ENCODE measurements at regions not wholly inside any gene's neighbourhood (a gene's known extent, or its start where the extent isn't known, plus 50 kb on each side); places are given as distances from the start of the nearest gene placed in this dataset.

DNA sequence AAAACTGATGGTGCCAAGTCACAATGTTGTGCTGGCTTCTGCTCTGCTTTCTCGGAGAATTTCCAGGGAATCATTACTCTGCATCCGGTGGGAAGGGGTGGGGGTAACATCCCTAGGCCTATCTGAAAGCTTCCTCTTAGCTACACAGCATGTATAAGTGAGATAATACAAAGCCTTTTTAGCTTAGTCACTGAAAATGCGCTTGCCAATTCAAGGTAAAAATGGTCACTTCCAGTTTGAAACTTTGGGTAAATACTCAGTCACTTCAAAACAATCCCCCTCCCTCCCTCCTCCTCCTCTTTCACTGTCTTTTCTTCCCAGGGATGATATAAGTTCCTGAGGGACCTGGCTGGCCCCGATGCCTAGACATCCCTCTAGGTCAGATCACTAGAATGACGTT is 57.3 kb upstream of the APBB1IP start:
- POLR2A ChIA-PET (ENCODE audit: partially characterized antibody): no interaction called here
- H3K4me1 Mint-ChIP-seq: no peaks in the 10 kb centered on the region
- H3K27ac Mint-ChIP-seq: peak overlapping the region in 1 of 7 donors; percentile 70

DNA sequence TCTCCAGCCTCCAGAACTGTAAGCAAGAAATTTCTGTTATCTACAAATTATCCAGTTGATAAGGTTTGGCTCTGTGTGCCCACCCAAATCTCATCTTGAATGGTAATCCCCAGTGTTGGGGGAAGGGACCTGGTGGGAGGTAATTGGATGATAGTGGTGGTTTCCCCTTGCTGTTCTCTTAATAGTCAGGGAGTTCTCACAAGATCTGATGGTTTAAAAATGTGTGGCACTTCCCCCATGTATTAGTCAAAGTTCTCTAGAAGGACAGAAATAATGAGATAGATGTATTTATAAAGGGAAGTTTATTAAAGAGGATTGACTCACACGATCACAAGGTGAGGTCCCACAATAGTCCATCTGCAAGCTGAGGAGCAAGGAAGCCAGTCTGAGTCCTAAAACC is 56.2 kb upstream of the APBB1IP start:
- Mint-ChIP-seq H3K9me3 (peaks cover 0 to 4% (median 0%) of the 10 kb centered on the region in 8 donors), H3K4me3 (peak overlapping the region in 1 of 8 donors; percentile 21), H3K4me1 (no peaks in the 10 kb centered on the region), H3K36me3 (no peaks in the 10 kb centered on the region), H3K27me3 (peaks cover 0 to under 1% of the 10 kb centered on the region in 2 donors), H3K27ac (peak overlapping the region in 1 of 7 donors; percentile 39)
- intact Hi-C loops (cut with micrococcal nuclease): no loop called here
- ChIA-PET POLR2A (ENCODE audit: partially characterized antibody) (no interaction called here), CTCF (ENCODE audit: partially characterized antibody) (no interaction called here)
- Histone ChIP-seq H3K9me3 (ENCODE audit: control insufficient read depth in 1 of 2, low read length in 2 of 2) (no peaks in the 10 kb centered on the region), H3K4me3 (ENCODE audit: low read length in 2 of 2) (no peak overlapping the region), H3K36me3 (ENCODE audit: insufficient read depth, low read length) (no peaks in the 10 kb centered on the region), H3K4me1 (ENCODE audit: insufficient read depth, low read length) (no peaks in the 10 kb centered on the region), H3K27ac (ENCODE audit: low read depth, low read length) (no peak overlapping the region), H3K27me3 (ENCODE audit: insufficient read depth, low read length) (no peaks in the 10 kb centered on the region)
- DNase-seq: no peak

More for the DNA sequence above, 57.3 kb upstream of the APBB1IP start:
- intact Hi-C loops (cut with micrococcal nuclease): no loop called here
- Histone ChIP-seq H3K36me3 (ENCODE audit: insufficient read depth, low read length) (no peaks in the 10 kb centered on the region), H3K27ac (ENCODE audit: low read depth, low read length) (no peak overlapping the region), H3K9me3 (ENCODE audit: control insufficient read depth in 1 of 2, low read length in 2 of 2) (no peaks in the 10 kb centered on the region), H3K4me3 (ENCODE audit: low read length in 2 of 2) (no peak overlapping the region), H3K4me1 (ENCODE audit: insufficient read depth, low read length) (no peaks in the 10 kb centered on the region), H3K27me3 (ENCODE audit: insufficient read depth, low read length) (no peaks in the 10 kb centered on the region)
- peaks cover 0 to 4% of the 10 kb centered on the region in 2 donors for H3K27me3 Mint-ChIP-seq
- CTCF ChIA-PET (ENCODE audit: partially characterized antibody): interaction anchor here (1.0 kb wide), 1 partner anchor 123 kb away, joined by 3 read pairs; no protein-coding TSS in a partner anchor
- no peak overlapping the region for H3K4me3 Mint-ChIP-seq
- H3K9me3 Mint-ChIP-seq: peaks cover 0 to 7% (median 1%) of the 10 kb centered on the region in 8 donors
- peaks cover 0 to 4% of the 10 kb centered on the region in 2 donors for H3K36me3 Mint-ChIP-seq
- no peak for DNase-seq

DNA sequence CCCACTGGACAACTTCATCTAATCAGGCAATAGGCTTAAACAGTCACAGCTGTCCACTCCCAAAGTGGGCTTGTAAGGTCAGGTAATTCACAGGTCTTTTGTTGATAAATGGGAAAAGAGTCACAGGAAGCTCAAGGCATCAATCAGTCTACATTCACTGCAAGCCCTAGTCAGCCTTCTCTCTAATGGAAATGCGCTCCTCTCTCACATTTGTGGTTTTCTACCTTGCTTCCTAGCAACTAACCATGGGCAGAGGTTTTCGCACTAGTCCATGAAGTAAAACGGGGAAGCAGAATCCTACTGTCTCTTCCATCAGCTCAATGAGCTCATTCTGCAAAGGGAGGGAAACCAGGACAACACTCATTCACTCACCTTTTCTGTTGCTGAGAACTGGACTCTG is 53.5 kb upstream of the APBB1IP start:
- Histone ChIP-seq H3K27ac (ENCODE audit: low read depth, low read length) (no peak overlapping the region), H3K4me1 (ENCODE audit: insufficient read depth, low read length) (no peaks in the 10 kb centered on the region), H3K4me3 (ENCODE audit: low read length in 2 of 2) (no peak overlapping the region), H3K27me3 (ENCODE audit: insufficient read depth, low read length) (no peaks in the 10 kb centered on the region), H3K9me3 (ENCODE audit: control insufficient read depth in 1 of 2, low read length in 2 of 2) (no peaks in the 10 kb centered on the region), H3K36me3 (ENCODE audit: insufficient read depth, low read length) (no peaks in the 10 kb centered on the region)
- POLR2A ChIA-PET (ENCODE audit: partially characterized antibody): no interaction called here
- Mint-ChIP-seq H3K4me1 (no peaks in the 10 kb centered on the region), H3K4me3 (no peak overlapping the region), H3K36me3 (no peaks in the 10 kb centered on the region), H3K9me3 (peaks cover 0 to 4% (median 3%) of the 10 kb centered on the region in 8 donors), H3K27ac (no peak overlapping the region), H3K27me3 (peaks cover 0 to 2% of the 10 kb centered on the region in 2 donors)
- intact Hi-C loops (cut with micrococcal nuclease): no loop called here
- DNase-seq: no peak
- CTCF ChIA-PET (ENCODE audit: partially characterized antibody): interaction anchor here (1.2 kb wide), 1 partner anchor 49 kb away, joined by 3 read pairs; no protein-coding TSS in a partner anchor

DNA sequence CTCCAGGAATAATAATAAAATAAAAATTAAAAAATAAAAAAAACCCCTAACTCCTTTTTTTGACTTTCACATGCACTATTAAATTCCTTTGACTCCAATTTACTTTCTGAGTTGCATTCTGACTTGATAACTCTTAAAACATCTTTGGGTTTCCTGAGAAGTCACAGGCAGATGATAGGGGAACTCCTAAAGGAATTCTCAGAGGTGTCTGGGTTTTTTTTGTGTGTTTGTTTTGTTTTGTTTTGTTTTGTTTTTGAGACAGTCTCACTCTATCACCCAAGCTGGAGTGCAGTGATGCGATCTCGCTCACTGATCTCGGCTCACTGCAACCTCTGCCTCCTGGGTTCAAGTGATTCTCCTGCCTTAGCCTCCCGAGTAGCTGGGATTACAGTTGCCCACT is 52.7 kb upstream of the APBB1IP start:
- POLR2A ChIA-PET (ENCODE audit: partially characterized antibody): no interaction called here
- H3K36me3 Mint-ChIP-seq: no peaks in the 10 kb centered on the region

DNA sequence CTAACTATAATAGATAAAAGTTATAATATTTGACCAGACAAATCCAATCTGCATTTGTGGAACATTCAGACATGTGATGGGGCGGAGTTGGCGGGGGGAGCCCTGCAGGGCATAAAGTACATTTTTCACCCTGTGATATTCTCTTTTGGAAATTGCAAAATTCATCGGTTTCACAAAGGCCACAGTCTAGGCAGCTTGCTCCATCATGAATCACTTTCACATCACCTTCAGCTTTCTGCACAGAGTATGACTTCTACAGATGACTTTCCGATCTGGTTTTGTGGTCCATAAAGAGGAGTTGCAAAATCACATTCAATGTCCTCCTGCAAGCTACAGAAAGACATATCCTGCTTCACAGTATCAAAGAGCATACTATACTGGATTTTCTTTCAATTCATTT is 51.4 kb upstream of the APBB1IP start:
- H3K27ac ChIP-seq (ENCODE audit: low read depth, low read length): no peak overlapping the region
- no peak for DNase-seq
- Mint-ChIP-seq H3K9me3 (peaks cover 0 to 5% (median 3%) of the 10 kb centered on the region in 8 donors), H3K27me3 (peaks cover 7 to 8% of the 10 kb centered on the region in 2 donors), H3K4me1 (peaks cover 0 to 4% (median 1%) of the 10 kb centered on the region in 4 donors), H3K36me3 (no peaks in the 10 kb centered on the region), H3K27ac (no peak overlapping the region), H3K4me3 (no peak overlapping the region)
- intact Hi-C loops (cut with micrococcal nuclease): no loop called here
- no peaks in the 10 kb centered on the region for H3K9me3 ChIP-seq (ENCODE audit: control insufficient read depth in 1 of 2, low read length in 2 of 2)
- no peaks in the 10 kb centered on the region for H3K36me3 ChIP-seq (ENCODE audit: insufficient read depth, low read length)
- ChIA-PET POLR2A (ENCODE audit: partially characterized antibody) (no interaction called here), CTCF (ENCODE audit: partially characterized antibody) (no interaction called here)
- H3K27me3 ChIP-seq (ENCODE audit: insufficient read depth, low read length): no peaks in the 10 kb centered on the region
- H3K4me1 ChIP-seq (ENCODE audit: insufficient read depth, low read length): no peaks in the 10 kb centered on the region
- no peak overlapping the region for H3K4me3 ChIP-seq (ENCODE audit: low read length in 2 of 2)

More for the DNA sequence above, 52.7 kb upstream of the APBB1IP start:
- H3K27me3 Mint-ChIP-seq: peaks cover 3 to 6% of the 10 kb centered on the region in 2 donors
- Histone ChIP-seq H3K4me3 (ENCODE audit: low read length in 2 of 2) (no peak overlapping the region), H3K36me3 (ENCODE audit: insufficient read depth, low read length) (no peaks in the 10 kb centered on the region), H3K27me3 (ENCODE audit: insufficient read depth, low read length) (no peaks in the 10 kb centered on the region), H3K4me1 (ENCODE audit: insufficient read depth, low read length) (no peaks in the 10 kb centered on the region), H3K27ac (ENCODE audit: low read depth, low read length) (no peak overlapping the region), H3K9me3 (ENCODE audit: control insufficient read depth in 1 of 2, low read length in 2 of 2) (no peaks in the 10 kb centered on the region)
- peak overlapping the region in 1 of 7 donors; percentile 37 for H3K27ac Mint-ChIP-seq
- intact Hi-C loops (cut with micrococcal nuclease): no loop called here
- CTCF ChIA-PET (ENCODE audit: partially characterized antibody): no interaction called here
- peaks cover 0 to 5% (median 3%) of the 10 kb centered on the region in 8 donors for H3K9me3 Mint-ChIP-seq
- H3K4me3 Mint-ChIP-seq: no peak overlapping the region
- no peaks in the 10 kb centered on the region for H3K4me1 Mint-ChIP-seq
- no peak for DNase-seq
